ENCODE measurements at regions not wholly inside any gene's neighbourhood (a gene's known extent, or its start where the extent isn't known, plus 50 kb on each side); places are given as distances from the start of the nearest gene placed in this dataset.

DNA sequence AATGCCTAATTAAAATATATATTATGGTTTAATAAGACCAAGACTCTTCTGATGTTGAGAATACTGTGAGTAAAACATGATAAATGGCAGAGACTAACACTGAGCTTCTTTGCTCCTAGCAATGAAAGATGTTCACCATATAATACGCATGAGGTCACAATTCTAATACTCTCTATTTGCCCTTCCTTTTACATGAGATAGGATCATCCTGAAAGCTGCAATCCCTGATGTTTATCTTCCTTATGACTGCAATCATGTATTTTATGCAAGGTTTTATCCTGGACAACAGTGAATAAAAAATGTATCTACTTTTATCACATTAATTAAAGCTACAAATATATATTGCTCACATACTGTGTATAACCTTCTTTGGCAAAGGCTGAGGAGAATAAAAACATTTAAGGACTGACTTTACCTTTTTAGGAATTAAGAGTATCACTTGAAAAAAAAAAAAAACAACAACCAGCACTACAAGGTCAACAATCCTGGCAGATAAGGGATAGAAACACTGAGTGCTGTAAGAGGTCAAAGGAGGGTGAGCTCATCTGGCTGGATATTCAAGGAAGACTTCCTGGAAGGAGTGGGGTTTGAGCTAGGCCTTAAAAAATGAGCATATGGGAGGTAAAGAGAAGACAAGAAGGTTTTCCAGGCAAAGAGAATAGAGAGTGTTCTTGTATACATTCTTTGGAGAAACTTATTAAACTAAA lies 99.9 kb downstream of the AREG start:
- Histone ChIP-seq H3K27me3 (ENCODE audit: control insufficient read depth, insufficient read depth, low read length) (no peaks in the 10 kb centered on the region), H3K4me3 (ENCODE audit: low read depth, low read length) (no peak overlapping the region), H3K36me3 (ENCODE audit: control insufficient read depth, insufficient read depth, low read length) (no peaks in the 10 kb centered on the region)
- DNase-seq (ENCODE audit: low read depth): no peak
- ChIA-PET CTCF (interaction anchor here (0.8 to 1.4 kb wide), 2 partner anchors 10 to 13 kb away, joined by 3 to 6 read pairs; no protein-coding TSS in a partner anchor), POLR2A (no interaction called here)
- TF ChIP-seq, protein P1, sequence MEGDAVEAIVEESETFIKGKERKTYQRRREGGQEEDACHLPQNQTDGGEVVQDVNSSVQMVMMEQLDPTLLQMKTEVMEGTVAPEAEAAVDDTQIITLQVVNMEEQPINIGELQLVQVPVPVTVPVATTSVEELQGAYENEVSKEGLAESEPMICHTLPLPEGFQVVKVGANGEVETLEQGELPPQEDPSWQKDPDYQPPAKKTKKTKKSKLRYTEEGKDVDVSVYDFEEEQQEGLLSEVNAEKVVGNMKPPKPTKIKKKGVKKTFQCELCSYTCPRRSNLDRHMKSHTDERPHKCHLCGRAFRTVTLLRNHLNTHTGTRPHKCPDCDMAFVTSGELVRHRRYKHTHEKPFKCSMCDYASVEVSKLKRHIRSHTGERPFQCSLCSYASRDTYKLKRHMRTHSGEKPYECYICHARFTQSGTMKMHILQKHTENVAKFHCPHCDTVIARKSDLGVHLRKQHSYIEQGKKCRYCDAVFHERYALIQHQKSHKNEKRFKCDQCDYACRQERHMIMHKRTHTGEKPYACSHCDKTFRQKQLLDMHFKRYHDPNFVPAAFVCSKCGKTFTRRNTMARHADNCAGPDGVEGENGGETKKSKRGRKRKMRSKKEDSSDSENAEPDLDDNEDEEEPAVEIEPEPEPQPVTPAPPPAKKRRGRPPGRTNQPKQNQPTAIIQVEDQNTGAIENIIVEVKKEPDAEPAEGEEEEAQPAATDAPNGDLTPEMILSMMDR (IDR thresholded peaks at IDR 0.05; ENCODE audit: insufficient read depth, low read depth, low read length): no peak

DNA sequence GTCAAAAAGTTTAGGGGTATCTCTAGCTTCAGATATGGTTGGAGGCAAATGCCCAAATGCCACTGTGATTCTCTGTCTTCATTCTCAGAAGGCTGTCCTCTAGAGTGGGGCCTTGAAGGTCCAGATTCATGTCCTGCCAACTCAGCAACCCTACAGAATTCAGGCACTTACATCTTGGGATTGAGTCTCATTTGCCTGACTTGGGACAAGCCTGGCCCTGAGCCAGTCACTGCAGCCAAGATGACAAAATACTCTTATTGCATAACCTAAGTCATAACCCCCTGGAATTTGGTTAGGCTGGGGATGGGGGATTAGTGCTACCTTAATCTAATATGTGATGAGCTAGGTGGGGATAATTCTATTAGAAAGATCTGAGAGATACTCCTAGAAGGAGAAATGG lies 100.5 kb downstream of the AREG start:
- no peaks in the 10 kb centered on the region for H3K36me3 ChIP-seq (ENCODE audit: control insufficient read depth, insufficient read depth, low read length)
- CTCF ChIA-PET: interaction anchor here (0.8 kb wide), 1 partner anchor 13 kb away, joined by 3 read pairs; no protein-coding TSS in a partner anchor
- TF ChIP-seq, protein P1 (IDR thresholded peaks at IDR 0.05; ENCODE audit: insufficient read depth, low read depth, low read length): no peak
- no peak overlapping the region for H3K4me3 ChIP-seq (ENCODE audit: low read depth, low read length)
- POLR2A ChIA-PET: no interaction called here
- H3K27me3 ChIP-seq (ENCODE audit: control insufficient read depth, insufficient read depth, low read length): no peaks in the 10 kb centered on the region
- no peak for DNase-seq (ENCODE audit: low read depth)

- Histone ChIP-seq H3K36me3 (ENCODE audit: control insufficient read depth, insufficient read depth, low read length) (no peaks in the 10 kb centered on the region), H3K4me3 (ENCODE audit: low read depth, low read length) (no peak overlapping the region), H3K27me3 (ENCODE audit: control insufficient read depth, insufficient read depth, low read length) (no peaks in the 10 kb centered on the region)
- POLR2A ChIA-PET: no interaction called here
- no peak for DNase-seq (ENCODE audit: low read depth)
- CTCF ChIA-PET: no interaction called here
- TF ChIP-seq, protein P1 (IDR thresholded peaks at IDR 0.05; ENCODE audit: insufficient read depth, low read depth, low read length): no peak
Observed at GRCh38 chr4:74546057-74546456, 101.1 kb downstream of the AREG start.

- H3K36me3 ChIP-seq (ENCODE audit: control insufficient read depth, insufficient read depth, low read length): no peaks in the 10 kb centered on the region
- ChIA-PET CTCF (no interaction called here), POLR2A (no interaction called here)
- DNase-seq (ENCODE audit: low read depth): no peak
- H3K4me3 ChIP-seq (ENCODE audit: low read depth, low read length): no peak overlapping the region
- H3K27me3 ChIP-seq (ENCODE audit: control insufficient read depth, insufficient read depth, low read length): no peaks in the 10 kb centered on the region
- TF ChIP-seq, protein P1 (IDR thresholded peaks at IDR 0.05; ENCODE audit: insufficient read depth, low read depth, low read length): no peak
Observed at GRCh38 chr4:74547042-74547441, 102.1 kb downstream of the AREG start.

DNA sequence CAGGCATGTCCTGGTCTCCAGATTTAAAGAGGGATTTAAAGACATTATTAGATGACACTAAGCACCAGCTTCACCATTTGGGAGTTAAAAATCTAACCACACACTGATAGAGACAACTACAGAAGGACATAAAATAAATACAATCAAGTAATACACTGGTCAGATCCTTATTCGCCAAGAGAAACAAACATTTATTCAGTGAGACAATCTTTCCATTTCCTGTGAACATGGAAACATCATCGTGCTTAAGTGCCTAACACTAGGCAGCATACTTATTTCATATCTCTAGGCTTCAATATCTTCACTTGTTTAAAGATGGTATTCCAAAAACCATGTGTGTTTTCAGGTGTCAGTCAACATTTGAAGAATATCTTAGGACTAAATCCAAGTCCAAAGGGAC lies 103.6 kb downstream of the AREG start:
- H3K27me3 ChIP-seq (ENCODE audit: control insufficient read depth, insufficient read depth, low read length): no peaks in the 10 kb centered on the region
- TF ChIP-seq, protein P1 (IDR thresholded peaks at IDR 0.05; ENCODE audit: insufficient read depth, low read depth, low read length): no peak
- no peaks in the 10 kb centered on the region for H3K36me3 ChIP-seq (ENCODE audit: control insufficient read depth, insufficient read depth, low read length)
- DNase-seq (ENCODE audit: low read depth): no peak
- H3K4me3 ChIP-seq (ENCODE audit: low read depth, low read length): no peak overlapping the region
- CTCF ChIA-PET: no interaction called here
- POLR2A ChIA-PET: no interaction called here

Measured in BJ (cell line).